B cell (primary cell): ENCODE measurements at regions not wholly inside any gene's neighbourhood (a gene's known extent, or its start where the extent isn't known, plus 50 kb on each side); places are given as distances from the start of the nearest gene placed in this dataset.

ENCODE experiments used
- EZH2 ChIP-seq: IDR thresholded peaks from 2 replicates; pipeline ENCODE4 v1.6.1; 2012; ENCODE audit warnings: borderline replicate concordance, low read depth, mild to moderate bottlenecking, moderate library complexity, low read length; ENCODE audit not compliant: insufficient read depth, poor library complexity, severe bottlenecking
- TF ChIP-seq, protein P1 (sequence below): fragments of 200-600 bp; IDR thresholded peaks from one replicate; pipeline ENCODE4 v1.8.0; 2022; ENCODE audit warnings: antibody characterized with exemption, mild to moderate bottlenecking

DNA sequence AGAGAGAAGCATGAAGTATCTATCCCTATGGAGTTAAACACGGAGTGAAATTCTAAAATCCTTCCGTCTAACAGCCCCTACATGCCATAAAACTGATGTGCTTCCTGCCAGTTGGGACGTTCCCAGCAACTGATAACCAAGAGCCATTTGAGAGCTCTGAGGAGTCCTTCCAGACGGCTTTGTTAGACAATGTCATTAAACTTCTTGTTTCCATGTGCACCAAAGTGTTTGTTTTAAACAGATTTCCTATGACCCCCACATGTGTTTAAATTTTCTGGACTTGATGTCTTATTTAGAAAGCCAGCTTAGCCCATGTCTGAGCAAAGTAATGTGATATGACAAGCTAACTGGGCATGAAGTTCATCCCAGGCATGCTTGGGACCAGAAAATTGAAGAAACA lies 57.2 kb upstream of the LPAR1 start:
- TF ChIP-seq, protein P1, sequence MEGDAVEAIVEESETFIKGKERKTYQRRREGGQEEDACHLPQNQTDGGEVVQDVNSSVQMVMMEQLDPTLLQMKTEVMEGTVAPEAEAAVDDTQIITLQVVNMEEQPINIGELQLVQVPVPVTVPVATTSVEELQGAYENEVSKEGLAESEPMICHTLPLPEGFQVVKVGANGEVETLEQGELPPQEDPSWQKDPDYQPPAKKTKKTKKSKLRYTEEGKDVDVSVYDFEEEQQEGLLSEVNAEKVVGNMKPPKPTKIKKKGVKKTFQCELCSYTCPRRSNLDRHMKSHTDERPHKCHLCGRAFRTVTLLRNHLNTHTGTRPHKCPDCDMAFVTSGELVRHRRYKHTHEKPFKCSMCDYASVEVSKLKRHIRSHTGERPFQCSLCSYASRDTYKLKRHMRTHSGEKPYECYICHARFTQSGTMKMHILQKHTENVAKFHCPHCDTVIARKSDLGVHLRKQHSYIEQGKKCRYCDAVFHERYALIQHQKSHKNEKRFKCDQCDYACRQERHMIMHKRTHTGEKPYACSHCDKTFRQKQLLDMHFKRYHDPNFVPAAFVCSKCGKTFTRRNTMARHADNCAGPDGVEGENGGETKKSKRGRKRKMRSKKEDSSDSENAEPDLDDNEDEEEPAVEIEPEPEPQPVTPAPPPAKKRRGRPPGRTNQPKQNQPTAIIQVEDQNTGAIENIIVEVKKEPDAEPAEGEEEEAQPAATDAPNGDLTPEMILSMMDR = no peak
- no peak for TF ChIP-seq EZH2
